Hepatocyte (in vitro differentiated cells): ENCODE measurements at regions not wholly inside any gene's neighbourhood (a gene's known extent, or its start where the extent isn't known, plus 50 kb on each side); places are given as distances from the start of the nearest gene placed in this dataset.

Experiments
- DNase-seq: peaks from one replicate; pipeline ENCODE4 v3.0.0-alpha.2; 2016; ENCODE audit warnings: low spot score
- H2AFZ ChIP-seq: fragments of 200-600 bp; sonication (generic); 2 replicates; pipeline ENCODE4 v1.6.0; 2016; ENCODE audit warnings: antibody characterized with exemption, mild to moderate bottlenecking
- H3K27ac ChIP-seq: fragments of 200-600 bp; sonication (generic); 2 replicates; pipeline ENCODE4 v1.5.1; 2016; ENCODE audit warnings: mild to moderate bottlenecking
- H3K27me3 ChIP-seq: fragments of 200-600 bp; sonication (generic); 2 replicates; pipeline ENCODE4 v1.6.1; 2016
- H3K36me3 ChIP-seq: fragments of 200-600 bp; sonication (generic); replicated peaks from 2 replicates; pipeline ENCODE4 v1.5.1; 2016; ENCODE audit warnings: low read depth; ENCODE audit not compliant: insufficient read depth
- H3K4me1 ChIP-seq: fragments of 200-600 bp; sonication (generic); 2 replicates; pipeline ENCODE4 v1.5.1; 2016; ENCODE audit warnings: mild to moderate bottlenecking, moderate library complexity; ENCODE audit not compliant: insufficient read depth
- H3K4me2 ChIP-seq: fragments of 200-600 bp; sonication (generic); 2 replicates; pipeline ENCODE4 v1.6.0; 2016
- H3K4me3 ChIP-seq: fragments of 200-600 bp; sonication (generic); 2 replicates; pipeline ENCODE4 v1.5.1; 2016; ENCODE audit warnings: mild to moderate bottlenecking
- H3K79me2 ChIP-seq: fragments of 200-600 bp; sonication (generic); 2 replicates; pipeline ENCODE4 v1.6.0; 2017; ENCODE audit warnings: mild to moderate bottlenecking
- H3K9me2 ChIP-seq: fragments of 200-600 bp; sonication (generic); replicated peaks from 2 replicates; pipeline ENCODE4 v1.6.0; 2017; ENCODE audit warnings: mild to moderate bottlenecking; ENCODE audit not compliant: insufficient read depth
- H3K9me3 ChIP-seq: fragments of 200-600 bp; sonication (generic); 2 replicates; pipeline ENCODE4 v1.5.1; 2016; ENCODE audit warnings: low read depth, mild to moderate bottlenecking
- H4K20me1 ChIP-seq: fragments of 200-600 bp; sonication (generic); 2 replicates; pipeline ENCODE4 v1.6.0; 2016; ENCODE audit warnings: mild to moderate bottlenecking; ENCODE audit not compliant: insufficient read depth, poor library complexity, severe bottlenecking
- EZH2 ChIP-seq: fragments of 200-600 bp; sonication (generic); IDR thresholded peaks from 2 replicates; pipeline ENCODE4 v1.6.1; 2016; ENCODE audit warnings: antibody characterized with exemption, mild to moderate bottlenecking, borderline replicate concordance
- EZH2phosphoT487 ChIP-seq: fragments of 200-600 bp; sonication (generic); IDR thresholded peaks from one replicate; pipeline ENCODE4 v1.6.1; 2018; ENCODE audit warnings: antibody characterized with exemption, mild to moderate bottlenecking, low read depth, moderate library complexity; ENCODE audit not compliant: unreplicated experiment, severe bottlenecking
- WGBS: methylation state at CpG from one replicate; pipeline ENCODE4 v1.1.6; 2016; ENCODE audit warnings: low lambda C conversion rate; ENCODE audit errors: missing lambda C conversion rate; 5-methylcytosine and 5-hydroxymethylcytosine counted together
- TF ChIP-seq, protein P1 (sequence below): fragments of 200-600 bp; sonication (generic); IDR thresholded peaks from 2 replicates; pipeline ENCODE4 v1.5.1; 2016; ENCODE audit warnings: antibody characterized with exemption, mild to moderate bottlenecking; ENCODE audit not compliant: poor library complexity

DNA sequence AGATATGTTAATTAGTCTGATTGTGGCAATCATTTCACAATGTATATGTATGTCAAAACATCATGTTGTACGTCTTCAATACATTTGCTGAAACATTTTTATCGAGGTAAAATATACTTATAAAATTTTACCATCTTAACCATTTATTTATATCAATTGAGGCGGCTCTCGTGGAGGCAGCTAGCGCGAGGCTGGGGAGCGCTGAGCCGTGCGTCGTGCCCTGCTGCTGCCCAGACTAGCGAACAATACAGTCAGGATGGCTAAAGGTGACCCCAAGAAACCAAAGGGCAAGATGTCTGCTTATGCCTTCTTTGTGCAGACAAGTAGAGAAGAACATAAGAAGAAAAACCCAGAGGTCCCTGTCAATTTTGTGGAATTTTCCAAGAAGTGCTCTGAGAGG, 202.5 kb upstream of the PBX1 start:
- H3K4me3 ChIP-seq = no peak overlapping the region
- WGBS = 98% methylated on average over 11 of the region's 11 CpGs
- no peaks in the 10 kb centered on the region for H3K27me3 ChIP-seq
- H3K27ac ChIP-seq = no peak overlapping the region
- H2AFZ ChIP-seq = no peak overlapping the region
- H4K20me1 ChIP-seq = no peaks in the 10 kb centered on the region
- DNase-seq = no peak
- H3K4me1 ChIP-seq = no peaks in the 10 kb centered on the region
- H3K36me3 ChIP-seq = no peaks in the 10 kb centered on the region
- TF ChIP-seq EZH2 (no peak), EZH2phosphoT487 (no peak)
- TF ChIP-seq, protein P1, sequence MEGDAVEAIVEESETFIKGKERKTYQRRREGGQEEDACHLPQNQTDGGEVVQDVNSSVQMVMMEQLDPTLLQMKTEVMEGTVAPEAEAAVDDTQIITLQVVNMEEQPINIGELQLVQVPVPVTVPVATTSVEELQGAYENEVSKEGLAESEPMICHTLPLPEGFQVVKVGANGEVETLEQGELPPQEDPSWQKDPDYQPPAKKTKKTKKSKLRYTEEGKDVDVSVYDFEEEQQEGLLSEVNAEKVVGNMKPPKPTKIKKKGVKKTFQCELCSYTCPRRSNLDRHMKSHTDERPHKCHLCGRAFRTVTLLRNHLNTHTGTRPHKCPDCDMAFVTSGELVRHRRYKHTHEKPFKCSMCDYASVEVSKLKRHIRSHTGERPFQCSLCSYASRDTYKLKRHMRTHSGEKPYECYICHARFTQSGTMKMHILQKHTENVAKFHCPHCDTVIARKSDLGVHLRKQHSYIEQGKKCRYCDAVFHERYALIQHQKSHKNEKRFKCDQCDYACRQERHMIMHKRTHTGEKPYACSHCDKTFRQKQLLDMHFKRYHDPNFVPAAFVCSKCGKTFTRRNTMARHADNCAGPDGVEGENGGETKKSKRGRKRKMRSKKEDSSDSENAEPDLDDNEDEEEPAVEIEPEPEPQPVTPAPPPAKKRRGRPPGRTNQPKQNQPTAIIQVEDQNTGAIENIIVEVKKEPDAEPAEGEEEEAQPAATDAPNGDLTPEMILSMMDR = no peak
- no peaks in the 10 kb centered on the region for H3K9me3 ChIP-seq
- H3K79me2 ChIP-seq = no peaks in the 10 kb centered on the region
- H3K9me2 ChIP-seq = no peaks in the 10 kb centered on the region
- no peak overlapping the region for H3K4me2 ChIP-seq

DNA sequence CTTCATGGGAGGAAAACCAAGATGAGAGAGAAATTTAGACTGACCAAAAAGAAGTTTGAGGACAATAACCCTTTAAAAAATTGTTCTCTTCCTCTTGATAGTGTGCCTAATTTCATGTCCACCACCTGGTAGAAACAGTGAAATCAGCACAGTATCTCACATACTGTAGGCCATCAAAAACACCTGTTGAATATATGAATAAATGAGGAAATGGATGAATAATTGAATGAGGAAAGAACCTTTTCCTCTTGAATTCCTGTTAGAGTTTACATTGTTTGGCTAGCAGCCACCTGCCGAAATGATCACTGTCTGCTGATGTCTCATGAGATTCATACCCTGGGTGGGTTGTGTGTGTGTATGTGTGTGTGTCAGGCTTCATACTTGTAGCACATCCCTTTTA, 198.7 kb upstream of the PBX1 start:
- no peaks in the 10 kb centered on the region for H4K20me1 ChIP-seq
- H3K36me3 ChIP-seq = no peaks in the 10 kb centered on the region
- WGBS = 100% methylated on average over 1 of the region's 1 CpG
- H3K4me1 ChIP-seq = no peaks in the 10 kb centered on the region
- H3K27ac ChIP-seq = no peak overlapping the region
- TF ChIP-seq EZH2phosphoT487 = no peak
- no peak for TF ChIP-seq EZH2
- TF ChIP-seq, protein P1 = no peak
- no peak overlapping the region for H2AFZ ChIP-seq
- no peak overlapping the region for H3K4me3 ChIP-seq
- H3K79me2 ChIP-seq = no peaks in the 10 kb centered on the region
- H3K27me3 ChIP-seq = no peaks in the 10 kb centered on the region
- H3K4me2 ChIP-seq = no peak overlapping the region
- DNase-seq = no peak
- H3K9me3 ChIP-seq = no peaks in the 10 kb centered on the region
- no peaks in the 10 kb centered on the region for H3K9me2 ChIP-seq

DNA sequence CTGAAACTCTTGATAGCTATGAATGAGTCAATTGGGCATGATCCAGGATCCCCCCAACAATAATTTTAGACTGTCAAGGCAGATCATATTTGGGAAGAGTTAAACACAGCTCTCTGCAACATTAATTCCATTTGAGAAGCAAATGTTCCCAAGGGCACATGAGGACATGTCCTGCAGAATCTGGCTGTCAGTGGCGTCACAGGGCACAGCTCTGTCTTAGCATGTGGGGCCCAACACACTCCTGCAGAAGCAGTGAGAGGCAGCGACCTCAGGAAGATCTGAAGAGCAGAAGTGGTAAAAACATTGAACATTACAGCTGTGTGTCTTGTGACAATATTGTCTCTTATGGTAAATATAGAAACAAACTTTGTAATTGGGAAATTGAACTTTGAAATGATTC, 197.1 kb upstream of the PBX1 start:
- no peak overlapping the region for H2AFZ ChIP-seq
- no peaks in the 10 kb centered on the region for H3K4me1 ChIP-seq
- H3K9me2 ChIP-seq = no peaks in the 10 kb centered on the region
- H4K20me1 ChIP-seq = no peaks in the 10 kb centered on the region
- no peak for DNase-seq
- no peaks in the 10 kb centered on the region for H3K36me3 ChIP-seq
- no peaks in the 10 kb centered on the region for H3K27me3 ChIP-seq
- WGBS = 77% methylated on average over 2 of the region's 2 CpGs
- no peaks in the 10 kb centered on the region for H3K79me2 ChIP-seq
- H3K9me3 ChIP-seq = no peaks in the 10 kb centered on the region
- no peak overlapping the region for H3K4me3 ChIP-seq
- H3K4me2 ChIP-seq = no peak overlapping the region
- TF ChIP-seq, protein P1 = no peak
- TF ChIP-seq EZH2 = no peak
- no peak for TF ChIP-seq EZH2phosphoT487
- H3K27ac ChIP-seq = no peak overlapping the region

DNA sequence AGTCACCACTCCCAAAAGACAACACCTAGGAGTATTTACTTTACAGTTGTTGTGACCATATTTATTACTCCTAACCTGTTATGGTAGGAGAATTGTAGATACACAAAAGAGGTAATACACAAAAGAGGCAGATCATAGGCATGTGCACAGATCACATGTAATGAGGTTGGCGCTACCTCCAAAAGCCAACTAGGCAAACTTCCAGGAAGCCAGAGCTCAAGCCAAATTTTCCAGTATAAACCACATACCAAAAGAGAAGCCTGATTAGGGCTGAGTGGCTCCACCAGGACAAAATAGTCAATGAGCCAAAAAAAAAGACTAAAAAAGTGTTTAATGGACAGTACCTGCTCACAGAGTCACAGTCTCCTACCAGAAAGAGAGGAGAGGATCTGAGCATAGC, 195.0 kb upstream of the PBX1 start:
- Histone ChIP-seq H2AFZ (no peak overlapping the region), H3K4me1 (no peaks in the 10 kb centered on the region), H3K4me2 (no peak overlapping the region), H3K79me2 (no peaks in the 10 kb centered on the region), H3K27ac (no peak overlapping the region), H3K9me3 (no peaks in the 10 kb centered on the region), H4K20me1 (no peaks in the 10 kb centered on the region), H3K27me3 (no peaks in the 10 kb centered on the region), H3K9me2 (no peaks in the 10 kb centered on the region), H3K4me3 (no peak overlapping the region), H3K36me3 (no peaks in the 10 kb centered on the region)
- no peak for DNase-seq
- 100% methylated on average over 1 of the region's 1 CpG for WGBS
- TF ChIP-seq EZH2 (no peak), EZH2phosphoT487 (no peak)
- TF ChIP-seq, protein P1 = no peak
